Skeletal muscle satellite cell (primary cell): ENCODE measurements at regions not wholly inside any gene's neighbourhood (a gene's known extent, or its start where the extent isn't known, plus 50 kb on each side); places are given as distances from the start of the nearest gene placed in this dataset.
"Not testable (repeated sequence)": the region's sequence is repeated elsewhere in the genome, so short reads cannot be mapped to it uniquely, and the experiment has no call there.

Experiments used
- H3K27me3 ChIP-seq: 2 replicates; pipeline ENCODE4 v1.7.0; 2013; ENCODE audit warnings: low read length; ENCODE audit not compliant: control insufficient read depth, insufficient read depth
- H3K36me3 ChIP-seq: 2 replicates; pipeline ENCODE4 v1.7.0; 2013; ENCODE audit warnings: mild to moderate bottlenecking, control low read depth, low read length; ENCODE audit not compliant: insufficient read depth
- H3K4me1 ChIP-seq: 2 replicates; pipeline ENCODE4 v1.7.0; 2013; ENCODE audit warnings: low read length; ENCODE audit not compliant: control insufficient read depth, insufficient read depth
- H3K4me2 ChIP-seq: 2 replicates; pipeline ENCODE4 v1.7.0; 2013; ENCODE audit warnings: mild to moderate bottlenecking, low read length
- H3K4me3 ChIP-seq: 2 replicates; pipeline ENCODE4 v1.7.0; 2013; ENCODE audit warnings: low read length
- H3K9ac ChIP-seq: 2 replicates; pipeline ENCODE4 v1.7.0; 2013; ENCODE audit warnings: mild to moderate bottlenecking, low read depth, low read length, moderate library complexity
- H3K9me3 ChIP-seq: replicated peaks from 2 replicates; pipeline ENCODE4 v1.7.0; 2013; ENCODE audit warnings: mild to moderate bottlenecking, control low read depth, low read length

GRCh38 chr11:101786421-101786820, 128.4 kb upstream of the CEP126 start:
- Histone ChIP-seq H3K27me3 (no peaks in the 10 kb centered on the region), H3K4me1 (no peaks in the 10 kb centered on the region), H3K9me3 (no peaks in the 10 kb centered on the region), H3K9ac (no peak overlapping the region), H3K36me3 (no peaks in the 10 kb centered on the region), H3K4me2 (no peak overlapping the region), H3K4me3 (no peak overlapping the region)

- not testable (repeated sequence) for H3K9ac ChIP-seq, H3K27me3 ChIP-seq, H3K9me3 ChIP-seq, H3K4me2 ChIP-seq, H3K36me3 ChIP-seq, H3K4me3 ChIP-seq, H3K4me1 ChIP-seq
Observed at GRCh38 chr11:101779167-101779566, 135.6 kb upstream of the CEP126 start.

GRCh38 chr11:101777476-101777875, 137.3 kb upstream of the CEP126 start:
- H3K27me3 ChIP-seq: no peaks in the 10 kb centered on the region
- H3K4me3 ChIP-seq: no peak overlapping the region
- no peak overlapping the region for H3K9ac ChIP-seq
- no peaks in the 10 kb centered on the region for H3K9me3 ChIP-seq
- no peak overlapping the region for H3K4me2 ChIP-seq
- H3K36me3 ChIP-seq: no peaks in the 10 kb centered on the region
- H3K4me1 ChIP-seq: no peaks in the 10 kb centered on the region

- H3K4me2 ChIP-seq: no peak overlapping the region
- no peaks in the 10 kb centered on the region for H3K4me1 ChIP-seq
- H3K27me3 ChIP-seq: no peaks in the 10 kb centered on the region
- H3K36me3 ChIP-seq: no peaks in the 10 kb centered on the region
- H3K4me3 ChIP-seq: no peak overlapping the region
- no peak overlapping the region for H3K9ac ChIP-seq
- H3K9me3 ChIP-seq: no peaks in the 10 kb centered on the region
Observed at GRCh38 chr11:101775033-101775432, 139.8 kb upstream of the CEP126 start.

- H3K27me3 ChIP-seq: no peaks in the 10 kb centered on the region
- no peak overlapping the region for H3K4me2 ChIP-seq
- H3K36me3 ChIP-seq: no peaks in the 10 kb centered on the region
- H3K9ac ChIP-seq: no peak overlapping the region
- H3K9me3 ChIP-seq: no peaks in the 10 kb centered on the region
- no peaks in the 10 kb centered on the region for H3K4me1 ChIP-seq
- H3K4me3 ChIP-seq: no peak overlapping the region
Observed at GRCh38 chr11:101770648-101771047, 144.2 kb upstream of the CEP126 start.

- H3K4me2 ChIP-seq: no peak overlapping the region
- H3K4me1 ChIP-seq: no peaks in the 10 kb centered on the region
- no peak overlapping the region for H3K4me3 ChIP-seq
- no peak overlapping the region for H3K9ac ChIP-seq
- no peaks in the 10 kb centered on the region for H3K9me3 ChIP-seq
- H3K27me3 ChIP-seq: no peaks in the 10 kb centered on the region
- H3K36me3 ChIP-seq: no peaks in the 10 kb centered on the region
Observed at GRCh38 chr11:101765932-101766331, 148.9 kb upstream of the CEP126 start.

- Histone ChIP-seq H3K27me3 (peaks cover 6% of the 10 kb centered on the region), H3K36me3 (no peaks in the 10 kb centered on the region), H3K4me3 (no peak overlapping the region), H3K4me1 (no peaks in the 10 kb centered on the region), H3K9ac (no peak overlapping the region), H3K4me2 (no peak overlapping the region), H3K9me3 (no peaks in the 10 kb centered on the region)
Observed at GRCh38 chr11:101759771-101760450, 154.9 kb upstream of the CEP126 start.

- Histone ChIP-seq H3K9ac (no peak overlapping the region), H3K4me3 (no peak overlapping the region), H3K9me3 (no peaks in the 10 kb centered on the region), H3K27me3 (peaks cover 6% of the 10 kb centered on the region), H3K4me2 (no peak overlapping the region), H3K36me3 (no peaks in the 10 kb centered on the region), H3K4me1 (no peaks in the 10 kb centered on the region)
Observed at GRCh38 chr11:101757741-101758140, 157.1 kb upstream of the CEP126 start.

- Histone ChIP-seq H3K27me3 (no peaks in the 10 kb centered on the region), H3K4me1 (no peaks in the 10 kb centered on the region), H3K4me3 (no peak overlapping the region), H3K4me2 (peak overlapping the region; percentile 72), H3K9ac (peak overlapping the region; percentile 18), H3K36me3 (no peaks in the 10 kb centered on the region), H3K9me3 (no peaks in the 10 kb centered on the region)
Observed at GRCh38 chr11:101748572-101749344, 165.0 kb upstream of the TRPC6 start.

- Histone ChIP-seq H3K9ac (no peak overlapping the region), H3K27me3 (no peaks in the 10 kb centered on the region), H3K4me1 (no peaks in the 10 kb centered on the region), H3K4me2 (no peak overlapping the region), H3K36me3 (no peaks in the 10 kb centered on the region), H3K9me3 (no peaks in the 10 kb centered on the region), H3K4me3 (no peak overlapping the region)
Observed at GRCh38 chr11:101745756-101746155, 161.9 kb upstream of the TRPC6 start.

- H3K4me1 ChIP-seq: no peaks in the 10 kb centered on the region
- H3K4me2 ChIP-seq: no peak overlapping the region
- no peaks in the 10 kb centered on the region for H3K9me3 ChIP-seq
- no peak overlapping the region for H3K9ac ChIP-seq
- no peak overlapping the region for H3K4me3 ChIP-seq
- H3K27me3 ChIP-seq: no peaks in the 10 kb centered on the region
- no peaks in the 10 kb centered on the region for H3K36me3 ChIP-seq
Observed at GRCh38 chr11:101743828-101744227, 160.0 kb upstream of the TRPC6 start.
